ENCODE measurements at regions not wholly inside any gene's neighbourhood (a gene's known extent, or its start where the extent isn't known, plus 50 kb on each side); places are given as distances from the start of the nearest gene placed in this dataset.
"Not testable (repeated sequence)": the region's sequence is repeated elsewhere in the genome, so short reads cannot be mapped to it uniquely, and the experiment has no call there.

DNA sequence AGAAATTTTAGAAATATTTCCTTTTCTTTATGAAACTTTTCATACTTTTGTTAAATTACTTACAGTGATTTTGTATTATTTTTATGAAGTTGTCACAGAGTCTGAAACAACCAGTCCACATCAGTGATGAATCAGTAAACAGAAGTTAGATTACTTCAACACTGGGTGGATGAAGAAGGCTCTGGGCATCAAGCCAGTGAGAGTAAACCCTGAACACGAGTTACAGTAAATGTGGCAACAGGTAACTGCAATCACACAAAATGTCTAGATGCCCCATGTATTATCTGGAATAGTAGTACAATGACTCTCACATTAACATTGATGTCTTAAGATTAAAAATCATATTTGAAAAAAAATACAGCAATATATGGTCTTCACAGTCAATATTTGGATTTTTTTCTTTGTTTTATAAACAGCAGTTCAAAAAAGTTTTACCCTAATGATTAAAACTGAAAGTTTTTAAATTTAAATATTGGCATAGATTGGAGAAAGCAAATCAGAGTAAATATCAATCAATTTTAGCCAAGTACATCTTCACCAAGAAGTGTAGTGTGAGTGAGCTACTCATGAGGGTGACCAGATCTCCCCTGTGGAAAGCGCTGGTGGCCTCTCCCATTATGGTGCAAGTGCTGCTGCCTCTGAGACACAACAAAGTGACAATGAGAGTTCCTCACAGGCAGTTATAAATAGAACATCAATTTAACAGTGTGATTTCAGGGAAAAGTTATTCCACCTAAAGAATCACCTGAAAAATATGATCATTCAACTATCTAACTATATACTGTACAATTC lies 63.2 kb upstream of the UGT2B7 start:
- H3K79me2 ChIP-seq (ENCODE audit: low read length): no peaks in the 10 kb centered on the region
- no peak overlapping the region for H2AFZ ChIP-seq (ENCODE audit: low read length)
- no peaks in the 10 kb centered on the region for H3K4me1 ChIP-seq (ENCODE audit: low read length)
- H3K4me3 ChIP-seq (ENCODE audit: low read length): no peak overlapping the region
- H3K9me2 ChIP-seq (replicated peaks; ENCODE audit: insufficient read depth, low read length): no peaks in the 10 kb centered on the region
- H3K4me2 ChIP-seq (ENCODE audit: low read depth, low read length): no peak overlapping the region
- H3F3A ChIP-seq (ENCODE audit: insufficient read depth, low read length): no peaks in the 10 kb centered on the region
- H3K36me3 ChIP-seq (replicated peaks; ENCODE audit: insufficient read depth, low read length): no peaks in the 10 kb centered on the region
- no peak for DNase-seq
- H4K20me1 ChIP-seq (ENCODE audit: insufficient read depth, low read length): no peaks in the 10 kb centered on the region
- TF ChIP-seq EZH2phosphoT487 (IDR thresholded peaks at IDR 0.05; ENCODE audit: low read length) (no peak), EZH2 (optimal IDR thresholded peaks at IDR 0.05; ENCODE audit: low read depth, low read length) (no peak)
- TF ChIP-seq, protein P1, sequence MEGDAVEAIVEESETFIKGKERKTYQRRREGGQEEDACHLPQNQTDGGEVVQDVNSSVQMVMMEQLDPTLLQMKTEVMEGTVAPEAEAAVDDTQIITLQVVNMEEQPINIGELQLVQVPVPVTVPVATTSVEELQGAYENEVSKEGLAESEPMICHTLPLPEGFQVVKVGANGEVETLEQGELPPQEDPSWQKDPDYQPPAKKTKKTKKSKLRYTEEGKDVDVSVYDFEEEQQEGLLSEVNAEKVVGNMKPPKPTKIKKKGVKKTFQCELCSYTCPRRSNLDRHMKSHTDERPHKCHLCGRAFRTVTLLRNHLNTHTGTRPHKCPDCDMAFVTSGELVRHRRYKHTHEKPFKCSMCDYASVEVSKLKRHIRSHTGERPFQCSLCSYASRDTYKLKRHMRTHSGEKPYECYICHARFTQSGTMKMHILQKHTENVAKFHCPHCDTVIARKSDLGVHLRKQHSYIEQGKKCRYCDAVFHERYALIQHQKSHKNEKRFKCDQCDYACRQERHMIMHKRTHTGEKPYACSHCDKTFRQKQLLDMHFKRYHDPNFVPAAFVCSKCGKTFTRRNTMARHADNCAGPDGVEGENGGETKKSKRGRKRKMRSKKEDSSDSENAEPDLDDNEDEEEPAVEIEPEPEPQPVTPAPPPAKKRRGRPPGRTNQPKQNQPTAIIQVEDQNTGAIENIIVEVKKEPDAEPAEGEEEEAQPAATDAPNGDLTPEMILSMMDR (IDR thresholded peaks at IDR 0.05; ENCODE audit: low read length): no peak
- no peak overlapping the region for H3K27ac ChIP-seq (ENCODE audit: low read length)
- no peaks in the 10 kb centered on the region for H3K9me3 ChIP-seq (replicated peaks; ENCODE audit: insufficient read depth, low read length)
- no peaks in the 10 kb centered on the region for H3K27me3 ChIP-seq (replicated peaks; ENCODE audit: insufficient read depth, low read length)
- no peak overlapping the region for H3K9ac ChIP-seq (ENCODE audit: low read length)

GRCh38 chr4:69034315-69034740 lies 61.9 kb upstream of the UGT2B7 start:
- not testable (repeated sequence) for H4K20me1 ChIP-seq (ENCODE audit: insufficient read depth, low read length); H3K4me3 ChIP-seq (ENCODE audit: low read length); H3K4me2 ChIP-seq (ENCODE audit: low read depth, low read length); DNase-seq; H3K36me3 ChIP-seq (replicated peaks; ENCODE audit: insufficient read depth, low read length); H2AFZ ChIP-seq (ENCODE audit: low read length); H3K9me3 ChIP-seq (replicated peaks; ENCODE audit: insufficient read depth, low read length); H3K9me2 ChIP-seq (replicated peaks; ENCODE audit: insufficient read depth, low read length); H3K27ac ChIP-seq (ENCODE audit: low read length); H3F3A ChIP-seq (ENCODE audit: insufficient read depth, low read length); H3K4me1 ChIP-seq (ENCODE audit: low read length); H3K9ac ChIP-seq (ENCODE audit: low read length); H3K79me2 ChIP-seq (ENCODE audit: low read length); H3K27me3 ChIP-seq (replicated peaks; ENCODE audit: insufficient read depth, low read length)

GRCh38 chr4:69038582-69038981 lies 57.7 kb upstream of the UGT2B7 start:
- no peak overlapping the region for H3K27ac ChIP-seq (ENCODE audit: low read length)
- no peak overlapping the region for H2AFZ ChIP-seq (ENCODE audit: low read length)
- no peak overlapping the region for H3K4me3 ChIP-seq (ENCODE audit: low read length)
- no peaks in the 10 kb centered on the region for H3K9me2 ChIP-seq (replicated peaks; ENCODE audit: insufficient read depth, low read length)
- H4K20me1 ChIP-seq (ENCODE audit: insufficient read depth, low read length): no peaks in the 10 kb centered on the region
- TF ChIP-seq EZH2phosphoT487 (IDR thresholded peaks at IDR 0.05; ENCODE audit: low read length): no peak
- TF ChIP-seq EZH2 (optimal IDR thresholded peaks at IDR 0.05; ENCODE audit: low read depth, low read length): no peak
- no peaks in the 10 kb centered on the region for H3K36me3 ChIP-seq (replicated peaks; ENCODE audit: insufficient read depth, low read length)
- H3K4me1 ChIP-seq (ENCODE audit: low read length): no peaks in the 10 kb centered on the region
- H3K9me3 ChIP-seq (replicated peaks; ENCODE audit: insufficient read depth, low read length): no peaks in the 10 kb centered on the region
- H3K27me3 ChIP-seq (replicated peaks; ENCODE audit: insufficient read depth, low read length): no peaks in the 10 kb centered on the region
- no peak overlapping the region for H3K4me2 ChIP-seq (ENCODE audit: low read depth, low read length)
- no peak for DNase-seq
- no peaks in the 10 kb centered on the region for H3K79me2 ChIP-seq (ENCODE audit: low read length)
- no peak overlapping the region for H3K9ac ChIP-seq (ENCODE audit: low read length)
- no peaks in the 10 kb centered on the region for H3F3A ChIP-seq (ENCODE audit: insufficient read depth, low read length)

DNA sequence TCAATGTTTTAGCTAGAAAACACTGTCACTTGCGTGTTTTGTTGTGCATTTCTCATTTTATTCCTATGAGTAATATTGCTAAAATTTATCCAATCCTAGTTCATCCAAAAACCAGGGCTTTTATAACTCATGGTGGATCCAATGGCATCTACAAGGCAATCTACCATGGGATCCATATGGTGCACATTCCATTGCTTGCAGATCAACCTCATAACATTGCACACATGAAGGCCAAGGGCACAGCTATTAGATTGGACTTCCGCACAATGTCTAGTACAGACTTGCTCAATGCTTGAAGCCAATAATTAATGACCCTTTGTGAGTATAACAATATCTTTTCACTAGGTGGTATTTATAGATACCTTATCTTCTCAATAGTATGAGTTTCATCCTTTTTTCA lies 57.2 kb upstream of the UGT2B7 start:
- H2AFZ ChIP-seq (ENCODE audit: low read length): no peak overlapping the region
- no peak overlapping the region for H3K9ac ChIP-seq (ENCODE audit: low read length)
- no peaks in the 10 kb centered on the region for H3K9me3 ChIP-seq (replicated peaks; ENCODE audit: insufficient read depth, low read length)
- no peak overlapping the region for H3K4me3 ChIP-seq (ENCODE audit: low read length)
- H3K79me2 ChIP-seq (ENCODE audit: low read length): no peaks in the 10 kb centered on the region
- no peaks in the 10 kb centered on the region for H3F3A ChIP-seq (ENCODE audit: insufficient read depth, low read length)
- H3K4me1 ChIP-seq (ENCODE audit: low read length): no peaks in the 10 kb centered on the region
- H3K9me2 ChIP-seq (replicated peaks; ENCODE audit: insufficient read depth, low read length): no peaks in the 10 kb centered on the region
- DNase-seq: no peak
- no peak overlapping the region for H3K4me2 ChIP-seq (ENCODE audit: low read depth, low read length)
- no peaks in the 10 kb centered on the region for H4K20me1 ChIP-seq (ENCODE audit: insufficient read depth, low read length)
- no peaks in the 10 kb centered on the region for H3K27me3 ChIP-seq (replicated peaks; ENCODE audit: insufficient read depth, low read length)
- TF ChIP-seq, protein P1 (IDR thresholded peaks at IDR 0.05; ENCODE audit: low read length): no peak
- TF ChIP-seq EZH2 (optimal IDR thresholded peaks at IDR 0.05; ENCODE audit: low read depth, low read length): no peak
- no peak for TF ChIP-seq EZH2phosphoT487 (IDR thresholded peaks at IDR 0.05; ENCODE audit: low read length)
- no peaks in the 10 kb centered on the region for H3K36me3 ChIP-seq (replicated peaks; ENCODE audit: insufficient read depth, low read length)
- no peak overlapping the region for H3K27ac ChIP-seq (ENCODE audit: low read length)

All from MM.1S (cell line).